Fibroblast of skin of right quadriceps (primary cell): ENCODE measurements at regions not wholly inside any gene's neighbourhood (a gene's known extent, or its start where the extent isn't known, plus 50 kb on each side); places are given as distances from the start of the nearest gene placed in this dataset.
"Not testable (repeated sequence)": the region's sequence is repeated elsewhere in the genome, so short reads cannot be mapped to it uniquely, and the experiment has no call there.

Experiments
- DNase-seq: peaks from one replicate; pipeline ENCODE4 v3.0.0-alpha.2; 2013

- DNase-seq, result no peak
Observed at GRCh38 chr7:49488573-49488972, 284.9 kb upstream of the VWC2 start.

GRCh38 chr7:49497471-49497870, 276.0 kb upstream of the VWC2 start:
- no peak for DNase-seq

GRCh38 chr7:49500741-49501140, 272.7 kb upstream of the VWC2 start:
- no peak for DNase-seq

- DNase-seq, result not testable (repeated sequence)
Observed at GRCh38 chr7:49507206-49507605, 266.2 kb upstream of the VWC2 start.

- no peak for DNase-seq
Observed at GRCh38 chr7:49513911-49514310, 259.5 kb upstream of the VWC2 start.

GRCh38 chr7:49520951-49521350, 252.5 kb upstream of the VWC2 start:
- DNase-seq, result no peak

GRCh38 chr7:49522111-49522510, 251.3 kb upstream of the VWC2 start:
- DNase-seq, result no peak

GRCh38 chr7:49523870-49524269, 249.6 kb upstream of the VWC2 start:
- no peak for DNase-seq

- DNase-seq, result no peak
Observed at GRCh38 chr7:49527182-49527581, 246.3 kb upstream of the VWC2 start.

GRCh38 chr7:49530481-49530880, 243.0 kb upstream of the VWC2 start:
- DNase-seq, result no peak

GRCh38 chr7:49563693-49564378, 209.6 kb upstream of the VWC2 start:
- DNase-seq, result no peak

GRCh38 chr7:49564379-49564714, 209.1 kb upstream of the VWC2 start:
- DNase-seq, result no peak

- DNase-seq, result no peak
Observed at GRCh38 chr7:49577576-49577975, 195.9 kb upstream of the VWC2 start.

GRCh38 chr7:49579408-49579807, 194.0 kb upstream of the VWC2 start:
- DNase-seq, result no peak

GRCh38 chr7:49580000-49580399, 193.4 kb upstream of the VWC2 start:
- DNase-seq, result no peak

- no peak for DNase-seq
Observed at GRCh38 chr7:49580761-49581160, 192.7 kb upstream of the VWC2 start.

- DNase-seq, result no peak
Observed at GRCh38 chr7:49583440-49583839, 190.0 kb upstream of the VWC2 start.

- DNase-seq, result no peak
Observed at GRCh38 chr7:49596701-49597491, 176.5 kb upstream of the VWC2 start.

- DNase-seq, result no peak
Observed at GRCh38 chr7:49597805-49598204, 175.6 kb upstream of the VWC2 start.

- DNase-seq, result no peak
Observed at GRCh38 chr7:49611951-49612350, 161.5 kb upstream of the VWC2 start.

- no peak for DNase-seq
Observed at GRCh38 chr7:49613759-49614158, 159.7 kb upstream of the VWC2 start.

GRCh38 chr7:49614974-49615373, 158.5 kb upstream of the VWC2 start:
- not testable (repeated sequence) for DNase-seq

- no peak for DNase-seq
Observed at GRCh38 chr7:49618028-49618427, 155.4 kb upstream of the VWC2 start.

- DNase-seq, result no peak
Observed at GRCh38 chr7:49623943-49624342, 149.5 kb upstream of the VWC2 start.

- DNase-seq, result no peak
Observed at GRCh38 chr7:49624611-49625010, 148.8 kb upstream of the VWC2 start.
